ENCODE measurements at regions not wholly inside any gene's neighbourhood (a gene's known extent, or its start where the extent isn't known, plus 50 kb on each side); places are given as distances from the start of the nearest gene placed in this dataset.

- no peaks in the 10 kb centered on the region for H3K9me3 ChIP-seq (replicated peaks; ENCODE audit: insufficient read depth, low read length)
- H3F3A ChIP-seq (ENCODE audit: insufficient read depth, low read length) = no peaks in the 10 kb centered on the region
- H3K4me3 ChIP-seq (ENCODE audit: low read length) = no peak overlapping the region
- TF ChIP-seq EZH2phosphoT487 (IDR thresholded peaks at IDR 0.05; ENCODE audit: low read length) (no peak), CTCF (IDR thresholded peaks at IDR 0.05; ENCODE audit: low read length) (no peak), EZH2 (optimal IDR thresholded peaks at IDR 0.05; ENCODE audit: low read depth, low read length) (no peak)
- no peaks in the 10 kb centered on the region for H3K27me3 ChIP-seq (replicated peaks; ENCODE audit: insufficient read depth, low read length)
- no peak overlapping the region for H2AFZ ChIP-seq (ENCODE audit: low read length)
- no peak for DNase-seq
- H3K4me1 ChIP-seq (ENCODE audit: low read length) = no peaks in the 10 kb centered on the region
- H3K4me2 ChIP-seq (ENCODE audit: low read depth, low read length) = no peak overlapping the region
- no peak overlapping the region for H3K9ac ChIP-seq (ENCODE audit: low read length)
- H3K27ac ChIP-seq (ENCODE audit: low read length) = no peak overlapping the region
- no peaks in the 10 kb centered on the region for H4K20me1 ChIP-seq (ENCODE audit: insufficient read depth, low read length)
- no peaks in the 10 kb centered on the region; the same call in 1 of the 2 replicates for H3K9me2 ChIP-seq (replicated peaks; ENCODE audit: insufficient read depth, low read length)
- no peaks in the 10 kb centered on the region for H3K79me2 ChIP-seq (ENCODE audit: low read length)
- H3K36me3 ChIP-seq (replicated peaks; ENCODE audit: insufficient read depth, low read length) = no peaks in the 10 kb centered on the region
These were observed 280.5 kb downstream of the ICE1 start for GRCh38 chr5:5702934-5703333.

- Histone ChIP-seq H3K27me3 (replicated peaks; ENCODE audit: insufficient read depth, low read length) (no peaks in the 10 kb centered on the region), H3K9me3 (replicated peaks; ENCODE audit: insufficient read depth, low read length) (no peaks in the 10 kb centered on the region), H4K20me1 (ENCODE audit: insufficient read depth, low read length) (no peaks in the 10 kb centered on the region), H3K4me3 (ENCODE audit: low read length) (no peak overlapping the region), H3K27ac (ENCODE audit: low read length) (no peak overlapping the region), H3K9ac (ENCODE audit: low read length) (no peak overlapping the region), H2AFZ (ENCODE audit: low read length) (no peak overlapping the region), H3K4me2 (ENCODE audit: low read depth, low read length) (no peak overlapping the region), H3K9me2 (replicated peaks; ENCODE audit: insufficient read depth, low read length) (no peaks in the 10 kb centered on the region; the same call in 1 of the 2 replicates), H3K4me1 (ENCODE audit: low read length) (no peaks in the 10 kb centered on the region), H3F3A (ENCODE audit: insufficient read depth, low read length) (no peaks in the 10 kb centered on the region), H3K79me2 (ENCODE audit: low read length) (no peaks in the 10 kb centered on the region), H3K36me3 (replicated peaks; ENCODE audit: insufficient read depth, low read length) (no peaks in the 10 kb centered on the region)
- no peak for DNase-seq
- TF ChIP-seq CTCF (IDR thresholded peaks at IDR 0.05; ENCODE audit: low read length) (no peak), EZH2phosphoT487 (IDR thresholded peaks at IDR 0.05; ENCODE audit: low read length) (no peak), EZH2 (optimal IDR thresholded peaks at IDR 0.05; ENCODE audit: low read depth, low read length) (no peak)
These were observed 278.1 kb downstream of the ICE1 start for GRCh38 chr5:5700549-5700948.

GRCh38 chr5:5699062-5699461 is 276.6 kb downstream of the ICE1 start:
- H2AFZ ChIP-seq (ENCODE audit: low read length) = no peak overlapping the region
- H3K9me2 ChIP-seq (replicated peaks; ENCODE audit: insufficient read depth, low read length) = no peaks in the 10 kb centered on the region
- H3F3A ChIP-seq (ENCODE audit: insufficient read depth, low read length) = no peaks in the 10 kb centered on the region
- no peaks in the 10 kb centered on the region for H4K20me1 ChIP-seq (ENCODE audit: insufficient read depth, low read length)
- DNase-seq = no peak
- no peaks in the 10 kb centered on the region for H3K79me2 ChIP-seq (ENCODE audit: low read length)
- H3K4me1 ChIP-seq (ENCODE audit: low read length) = no peaks in the 10 kb centered on the region
- H3K9me3 ChIP-seq (replicated peaks; ENCODE audit: insufficient read depth, low read length) = no peaks in the 10 kb centered on the region
- no peaks in the 10 kb centered on the region for H3K36me3 ChIP-seq (replicated peaks; ENCODE audit: insufficient read depth, low read length)
- no peak overlapping the region for H3K4me3 ChIP-seq (ENCODE audit: low read length)
- no peak overlapping the region for H3K27ac ChIP-seq (ENCODE audit: low read length)
- H3K9ac ChIP-seq (ENCODE audit: low read length) = no peak overlapping the region
- TF ChIP-seq EZH2phosphoT487 (IDR thresholded peaks at IDR 0.05; ENCODE audit: low read length) (no peak), EZH2 (optimal IDR thresholded peaks at IDR 0.05; ENCODE audit: low read depth, low read length) (no peak), CTCF (IDR thresholded peaks at IDR 0.05; ENCODE audit: low read length) (no peak)
- H3K4me2 ChIP-seq (ENCODE audit: low read depth, low read length) = no peak overlapping the region
- H3K27me3 ChIP-seq (replicated peaks; ENCODE audit: insufficient read depth, low read length) = no peaks in the 10 kb centered on the region

Measured in MM.1S (cell line).